Neural cell (in vitro differentiated cells): ENCODE measurements at regions not wholly inside any gene's neighbourhood (a gene's known extent, or its start where the extent isn't known, plus 50 kb on each side); places are given as distances from the start of the nearest gene placed in this dataset.

Experiments used
- H2AFZ ChIP-seq: fragments of 200-600, 300-800 bp; sonication (generic), shearing (Covaris generic); 2 replicates; pipeline ENCODE4 v1.6.0; 2014; ENCODE audit warnings: low read depth, mild to moderate bottlenecking, antibody characterized with exemption, low read length, moderate library complexity
- H3F3A ChIP-seq: fragments of 200-600 bp; shearing (Covaris generic); 2 replicates; pipeline ENCODE4 v1.6.1; 2016; ENCODE audit warnings: mild to moderate bottlenecking, moderate library complexity, mixed read lengths, antibody characterized with exemption, low read length; ENCODE audit not compliant: insufficient read depth, poor library complexity, severe bottlenecking
- H3K27ac ChIP-seq: fragments of 200-600, 300-800 bp; sonication (generic), shearing (Covaris generic); 2 replicates; pipeline ENCODE4 v1.5.1; 2014; ENCODE audit warnings: mild to moderate bottlenecking, low read length, moderate library complexity
- H3K27me3 ChIP-seq: fragments of 300-800, 200-600 bp; sonication (generic), shearing (Covaris generic); 2 replicates; pipeline ENCODE4 v1.6.0; 2014; ENCODE audit warnings: mild to moderate bottlenecking, low read depth, low read length, moderate library complexity; ENCODE audit not compliant: insufficient read depth
- H3K36me3 ChIP-seq: fragments of 300-800, 200-600 bp; sonication (generic), shearing (Covaris generic); 2 replicates; pipeline ENCODE4 v1.5.1; 2014; ENCODE audit warnings: mild to moderate bottlenecking, antibody characterized with exemption, low read length, moderate library complexity; ENCODE audit not compliant: insufficient read depth
- H3K4me2 ChIP-seq: fragments of 300-800, 200-600 bp; sonication (generic), shearing (Covaris generic); 2 replicates; pipeline ENCODE4 v1.6.0; 2014; ENCODE audit warnings: mild to moderate bottlenecking, low read length
- H3K4me3 ChIP-seq: fragments of 300-800, 200-600 bp; sonication (generic), shearing (Covaris generic); 2 replicates; pipeline ENCODE4 v1.5.1; 2014; ENCODE audit warnings: mild to moderate bottlenecking, low read length, moderate library complexity
- H3K79me2 ChIP-seq: fragments of 200-600 bp; shearing (Covaris generic); replicated peaks from 2 replicates; pipeline ENCODE4 v1.6.0; 2014; ENCODE audit warnings: mild to moderate bottlenecking, low read length, moderate library complexity; ENCODE audit not compliant: insufficient read depth
- H3K9ac ChIP-seq: fragments of 300-800, 200-600 bp; sonication (generic), shearing (Covaris generic); 2 replicates; pipeline ENCODE4 v1.6.1; 2016; ENCODE audit warnings: mild to moderate bottlenecking, low read length, mixed read lengths
- H3K9me2 ChIP-seq: fragments of 200-600 bp; shearing (Covaris generic); 2 replicates; pipeline ENCODE4 v1.6.1; 2016; ENCODE audit warnings: mild to moderate bottlenecking, low read length, mixed read lengths; ENCODE audit not compliant: insufficient read depth
- H3K9me3 ChIP-seq: fragments of 200-600, 300-800 bp; sonication (generic), shearing (Covaris generic); 2 replicates; pipeline ENCODE4 v1.6.1; 2016; ENCODE audit warnings: mild to moderate bottlenecking, mixed run types, low read length, moderate library complexity, mixed read lengths
- H4K20me1 ChIP-seq: fragments of 200-600 bp; shearing (Covaris generic); 2 replicates; pipeline ENCODE4 v1.6.1; 2016; ENCODE audit warnings: mild to moderate bottlenecking, mixed run types; ENCODE audit not compliant: insufficient read depth
- CTCF ChIP-seq: fragments of 450-650 bp; IDR thresholded peaks from 2 replicates; pipeline ENCODE4 v1.5.1; 2014; ENCODE audit warnings: antibody characterized with exemption, mild to moderate bottlenecking, moderate library complexity; ENCODE audit not compliant: poor library complexity, severe bottlenecking
- EZH2 ChIP-seq: fragments of 200-600, 300-800 bp; shearing (Covaris generic), sonication (generic); IDR thresholded peaks from 2 replicates; pipeline ENCODE4 v1.6.1; 2014; ENCODE audit warnings: antibody characterized with exemption, low read length, borderline replicate concordance, mild to moderate bottlenecking; ENCODE audit not compliant: insufficient read depth, poor library complexity, severe bottlenecking
- MXI1 ChIP-seq: fragments of 450-650 bp; conservative IDR thresholded peaks from 2 replicates; pipeline ENCODE4 v1.6.1; 2014; ENCODE audit warnings: antibody characterized with exemption, mild to moderate bottlenecking; ENCODE audit not compliant: poor library complexity, severe bottlenecking
- RAD21 ChIP-seq: fragments of 450-650 bp; conservative IDR thresholded peaks from 2 replicates; pipeline ENCODE4 v1.6.1; 2014; ENCODE audit warnings: antibody characterized with exemption, mild to moderate bottlenecking, moderate library complexity
- SMC3 ChIP-seq: fragments of 450-650 bp; conservative IDR thresholded peaks from 2 replicates; pipeline ENCODE4 v1.6.1; 2014; ENCODE audit warnings: antibody characterized with exemption, mild to moderate bottlenecking, moderate library complexity; ENCODE audit not compliant: poor library complexity
- TAF1 ChIP-seq: IDR thresholded peaks from 2 replicates; pipeline ENCODE4 v1.6.1; 2012; ENCODE audit warnings: low read depth
- TF ChIP-seq, protein P1 (sequence below): IDR thresholded peaks from 2 replicates; pipeline ENCODE4 v1.6.1; 2012; ENCODE audit warnings: borderline replicate concordance

DNA sequence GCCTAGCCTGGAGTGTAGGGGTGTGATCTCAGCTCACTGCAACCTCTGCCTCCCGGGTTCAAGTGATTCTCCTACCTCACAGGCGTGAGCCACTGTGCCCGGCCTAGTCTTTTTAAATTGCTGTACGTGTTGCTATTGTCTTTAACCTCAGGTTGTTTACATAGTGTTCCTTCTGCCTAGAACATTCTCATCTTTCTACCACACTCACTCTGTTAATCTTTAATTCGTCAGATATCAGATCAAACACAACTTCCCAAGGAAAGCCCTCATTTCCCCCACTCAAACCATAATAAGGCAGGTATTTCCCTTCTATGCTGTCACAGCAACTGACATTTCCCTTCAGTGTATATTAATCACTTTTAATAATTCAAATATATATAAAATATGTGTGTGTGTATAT lies 1310.0 kb upstream of the C9orf72 start:
- H3K4me3 ChIP-seq = no peak overlapping the region
- no peaks in the 10 kb centered on the region for H3K36me3 ChIP-seq
- H3K79me2 ChIP-seq = no peaks in the 10 kb centered on the region
- H3K9ac ChIP-seq = no peak overlapping the region
- TF ChIP-seq CTCF = no peak
- no peaks in the 10 kb centered on the region for H3K9me3 ChIP-seq
- H4K20me1 ChIP-seq = no peaks in the 10 kb centered on the region
- H3K9me2 ChIP-seq = no peaks in the 10 kb centered on the region
- no peak overlapping the region for H3K4me2 ChIP-seq
- no peak overlapping the region for H2AFZ ChIP-seq
- no peaks in the 10 kb centered on the region for H3F3A ChIP-seq
- no peaks in the 10 kb centered on the region for H3K27me3 ChIP-seq
- no peak overlapping the region for H3K27ac ChIP-seq

DNA sequence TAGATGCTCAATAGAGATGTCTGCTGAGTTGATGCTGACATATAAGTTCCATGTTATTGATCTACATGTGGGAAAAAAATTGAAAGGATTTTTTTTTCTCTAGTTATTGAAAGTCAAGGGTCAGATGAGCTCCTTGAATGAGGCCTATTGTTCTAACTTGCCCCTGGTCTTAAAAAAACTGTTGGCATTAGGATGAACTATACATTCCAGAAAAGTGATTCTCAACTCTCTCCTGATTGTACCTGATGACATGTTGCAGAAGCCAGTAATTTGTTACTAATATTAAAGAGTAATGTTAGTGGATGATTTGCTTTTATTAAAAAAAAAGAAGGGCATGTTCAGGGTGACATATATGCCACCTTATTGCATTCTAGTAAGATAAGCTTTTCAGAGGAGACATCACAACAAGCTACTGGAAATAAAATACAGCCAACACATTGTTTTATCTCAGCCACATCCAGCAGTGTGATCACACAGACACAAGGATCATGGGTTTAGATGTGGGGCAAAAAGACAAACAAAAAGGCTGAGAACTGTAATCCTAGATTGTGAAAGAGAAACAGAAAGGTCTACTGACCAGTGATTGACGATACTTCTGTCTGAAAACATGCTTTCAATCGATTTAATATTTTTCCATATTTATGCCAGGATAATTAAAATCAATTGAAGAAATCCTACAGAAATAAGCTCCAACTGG lies 1314.1 kb upstream of the C9orf72 start:
- Histone ChIP-seq H3K4me2 (no peak overlapping the region), H4K20me1 (no peaks in the 10 kb centered on the region), H3K4me3 (no peak overlapping the region), H3K79me2 (no peaks in the 10 kb centered on the region), H3K36me3 (no peaks in the 10 kb centered on the region), H3K27ac (no peak overlapping the region), H3F3A (no peaks in the 10 kb centered on the region), H3K9me2 (no peaks in the 10 kb centered on the region), H3K9ac (no peak overlapping the region), H3K9me3 (no peaks in the 10 kb centered on the region), H3K27me3 (no peaks in the 10 kb centered on the region), H2AFZ (no peak overlapping the region)
- TF ChIP-seq TAF1 (no peak), SMC3 (no peak), RAD21 (no peak), MXI1 (no peak), EZH2 (no peak), CTCF (no peak)
- TF ChIP-seq, protein P1, sequence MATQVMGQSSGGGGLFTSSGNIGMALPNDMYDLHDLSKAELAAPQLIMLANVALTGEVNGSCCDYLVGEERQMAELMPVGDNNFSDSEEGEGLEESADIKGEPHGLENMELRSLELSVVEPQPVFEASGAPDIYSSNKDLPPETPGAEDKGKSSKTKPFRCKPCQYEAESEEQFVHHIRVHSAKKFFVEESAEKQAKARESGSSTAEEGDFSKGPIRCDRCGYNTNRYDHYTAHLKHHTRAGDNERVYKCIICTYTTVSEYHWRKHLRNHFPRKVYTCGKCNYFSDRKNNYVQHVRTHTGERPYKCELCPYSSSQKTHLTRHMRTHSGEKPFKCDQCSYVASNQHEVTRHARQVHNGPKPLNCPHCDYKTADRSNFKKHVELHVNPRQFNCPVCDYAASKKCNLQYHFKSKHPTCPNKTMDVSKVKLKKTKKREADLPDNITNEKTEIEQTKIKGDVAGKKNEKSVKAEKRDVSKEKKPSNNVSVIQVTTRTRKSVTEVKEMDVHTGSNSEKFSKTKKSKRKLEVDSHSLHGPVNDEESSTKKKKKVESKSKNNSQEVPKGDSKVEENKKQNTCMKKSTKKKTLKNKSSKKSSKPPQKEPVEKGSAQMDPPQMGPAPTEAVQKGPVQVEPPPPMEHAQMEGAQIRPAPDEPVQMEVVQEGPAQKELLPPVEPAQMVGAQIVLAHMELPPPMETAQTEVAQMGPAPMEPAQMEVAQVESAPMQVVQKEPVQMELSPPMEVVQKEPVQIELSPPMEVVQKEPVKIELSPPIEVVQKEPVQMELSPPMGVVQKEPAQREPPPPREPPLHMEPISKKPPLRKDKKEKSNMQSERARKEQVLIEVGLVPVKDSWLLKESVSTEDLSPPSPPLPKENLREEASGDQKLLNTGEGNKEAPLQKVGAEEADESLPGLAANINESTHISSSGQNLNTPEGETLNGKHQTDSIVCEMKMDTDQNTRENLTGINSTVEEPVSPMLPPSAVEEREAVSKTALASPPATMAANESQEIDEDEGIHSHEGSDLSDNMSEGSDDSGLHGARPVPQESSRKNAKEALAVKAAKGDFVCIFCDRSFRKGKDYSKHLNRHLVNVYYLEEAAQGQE = no peak
